A549 (cell line): ENCODE measurements at regions not wholly inside any gene's neighbourhood (a gene's known extent, or its start where the extent isn't known, plus 50 kb on each side); places are given as distances from the start of the nearest gene placed in this dataset.

Source experiments
- ATAC-seq, 2 experiments: fragments of 200-7000 bp in 1 of 2; fragments of >200 bp in 1 of 2; cut with Nextera tagmentation in 1 of 2; cut with Tn5 transposase in 1 of 2; 3 replicates each; pipeline versions ENCODE4 v1.8.0 to v1.9.1; 2018 to 2020; ENCODE audit warnings: mild to moderate bottlenecking in 1 of 2, moderate library complexity in 1 of 2
- CTCF ChIA-PET: fragments of 300-600 bp; sonication (Branson Sonifier 250); formaldehyde crosslinking; extraction: SDS; loops from one replicate; lab custom pipeline; 2021; ENCODE audit warnings: antibody characterized with exemption, inconsistent platforms; lab: Yijun Ruan, JAX
- POLR2A ChIA-PET: fragments of 350-600 bp; formaldehyde crosslinking; extraction: SDS; loops from one replicate; lab custom pipeline; 2021; ENCODE audit warnings: antibody characterized with exemption, inconsistent platforms; lab: Yijun Ruan, JAX
- DNase-seq, 2 experiments: peaks; one replicate each; pipeline versions ENCODE4 v3.0.0 to v3.0.0-alpha.2; 2011 to 2016; ENCODE audit warnings: low read depth in 1 of 2, low spot score in 1 of 2
- FAIRE-seq: peaks from 2 replicates; lab custom pipeline; 2011; peaks lifted over from hg19 to GRCh38; lab: Jason Lieb, UNC
- H3K27ac ChIP-seq, 2 experiments: fragments of >200 bp; sonication (Bioruptor Twin); formaldehyde crosslinking; 3 replicates each; pipeline ENCODE4 v1.5.1; 2016 to 2017
- H3K4me1 ChIP-seq: fragments of >200 bp; sonication (Bioruptor Twin); formaldehyde crosslinking; 3 replicates; pipeline ENCODE4 v1.6.1; 2016
- H3K4me2 ChIP-seq: fragments of >200 bp; sonication (Bioruptor Twin); formaldehyde crosslinking; 3 replicates; pipeline ENCODE4 v1.6.1; 2016
- H3K4me3 ChIP-seq: fragments of >200 bp; sonication (Bioruptor Twin); formaldehyde crosslinking; 3 replicates; pipeline ENCODE4 v1.5.1; 2016
- H3K9me3 ChIP-seq: fragments of >200 bp; sonication (Bioruptor Twin); formaldehyde crosslinking; 3 replicates; pipeline ENCODE4 v1.6.1; 2016
- CBX2 ChIP-seq: fragments of 200-600 bp; sonication (generic); IDR thresholded peaks from 2 replicates; pipeline ENCODE4 v1.6.1; 2016; ENCODE audit warnings: low read depth, mild to moderate bottlenecking, borderline replicate concordance
- CBX8 ChIP-seq: fragments of 200-600 bp; sonication (generic); IDR thresholded peaks from 2 replicates; pipeline ENCODE4 v1.6.1; 2016
- CEBPB ChIP-seq, 2 experiments: fragments of >200 bp in 1 of 2; sonication (Bioruptor Twin) in 1 of 2; formaldehyde crosslinking in 1 of 2; IDR thresholded peaks; 2 replicates each; pipeline ENCODE4 v1.6.1; 2012 to 2016
- EHF ChIP-seq: fragments of 250-450 bp; sonication (Bioruptor Pico); IDR thresholded peaks from 2 replicates; pipeline ENCODE4 v1.5.0; 2020; ENCODE audit warnings: mild to moderate bottlenecking
- EHMT2 ChIP-seq: fragments of 200-600 bp; sonication (generic); IDR thresholded peaks from 2 replicates; pipeline ENCODE4 v1.6.1; 2016; ENCODE audit warnings: antibody characterized with exemption, low read depth, mild to moderate bottlenecking, moderate library complexity
- ESRRA ChIP-seq: fragments of 150-350 bp; IDR thresholded peaks from 2 replicates; pipeline ENCODE4 v1.6.1; 2014; ENCODE audit warnings: mild to moderate bottlenecking, low read length, borderline replicate concordance
- GATA3 ChIP-seq: IDR thresholded peaks from 2 replicates; pipeline ENCODE4 v1.6.1; 2012; ENCODE audit warnings: borderline replicate concordance
- HDAC2 ChIP-seq: fragments of 200-600 bp; sonication (generic); IDR thresholded peaks from 2 replicates; pipeline ENCODE4 v1.6.1; 2016
- HEYL ChIP-seq: fragments of 250-450 bp; sonication (Bioruptor Pico); IDR thresholded peaks from 2 replicates; pipeline ENCODE4 v1.8.0; 2021; ENCODE audit warnings: mild to moderate bottlenecking, moderate library complexity
- HMGXB4 ChIP-seq: fragments of 250-450 bp; sonication (Bioruptor Pico); IDR thresholded peaks from 2 replicates; pipeline ENCODE4 v1.5.0; 2021; ENCODE audit warnings: mild to moderate bottlenecking, moderate library complexity, borderline replicate concordance
- HOXA7 ChIP-seq: fragments of 250-450 bp; sonication (Bioruptor Pico); IDR thresholded peaks from 2 replicates; pipeline ENCODE4 v1.5.0; 2020; ENCODE audit warnings: mild to moderate bottlenecking, moderate library complexity
- HOXB13 ChIP-seq: fragments of 250-450 bp; sonication (Bioruptor Pico); IDR thresholded peaks from 2 replicates; pipeline ENCODE4 v1.5.0; 2020; ENCODE audit warnings: low read depth, mild to moderate bottlenecking, moderate library complexity
- NPAS2 ChIP-seq: fragments of 250-450 bp; sonication (Bioruptor Pico); IDR thresholded peaks from 2 replicates; pipeline ENCODE4 v1.8.0; 2022; ENCODE audit warnings: mild to moderate bottlenecking, moderate library complexity, borderline replicate concordance
- NR3C1 ChIP-seq: fragments of >200 bp; sonication (Bioruptor Twin); formaldehyde crosslinking; IDR thresholded peaks from 3 replicates; pipeline ENCODE4 v1.6.1; 2017
- POLR2A ChIP-seq: IDR thresholded peaks from 2 replicates; pipeline ENCODE4 v1.6.1; 2012; ENCODE audit warnings: mild to moderate bottlenecking, low read length
- POLR2AphosphoS2 ChIP-seq: conservative IDR thresholded peaks from 2 replicates; pipeline ENCODE4 v1.6.1; 2012; ENCODE audit warnings: low read length, improper control_type of control experiment, inconsistent platforms
- RAD21 ChIP-seq, 2 experiments: fragments of >200 bp in 1 of 2; sonication (Bioruptor Twin) in 1 of 2; formaldehyde crosslinking in 1 of 2; IDR thresholded peaks in 1 of 2; conservative IDR thresholded peaks in 1 of 2; 2 replicates in 1 of 2; 3 replicates in 1 of 2; pipeline ENCODE4 v1.6.1; 2012 to 2018; ENCODE audit warnings: inconsistent platforms in 1 of 2
- RCOR1 ChIP-seq: fragments of 150-350 bp; IDR thresholded peaks from 2 replicates; pipeline ENCODE4 v1.6.1; 2014; ENCODE audit warnings: antibody characterized with exemption, low read length, low read depth
- REST ChIP-seq: fragments of 200-600 bp; sonication (generic); IDR thresholded peaks from 2 replicates; pipeline ENCODE4 v1.6.1; 2016; ENCODE audit warnings: antibody characterized with exemption, mild to moderate bottlenecking, moderate library complexity
- RFX5 ChIP-seq: fragments of 450-650 bp; IDR thresholded peaks from 2 replicates; pipeline ENCODE4 v1.7.1; 2014; ENCODE audit warnings: antibody characterized with exemption, mild to moderate bottlenecking, moderate library complexity
- SREBF2 ChIP-seq: fragments of 450-650 bp; IDR thresholded peaks from 2 replicates; pipeline ENCODE4 v1.6.1; 2014; ENCODE audit warnings: mild to moderate bottlenecking, moderate library complexity
- USF2 ChIP-seq: fragments of 450-650 bp; IDR thresholded peaks from 2 replicates; pipeline ENCODE4 v1.6.1; 2014; ENCODE audit warnings: antibody characterized with exemption
- ZC3H11A ChIP-seq: fragments of 450-650 bp; IDR thresholded peaks from 2 replicates; pipeline ENCODE4 v1.6.1; 2014; ENCODE audit warnings: antibody characterized with exemption, mild to moderate bottlenecking
- ZSCAN20 ChIP-seq: fragments of 250-450 bp; sonication (Bioruptor Pico); IDR thresholded peaks from 2 replicates; pipeline ENCODE4 v1.8.0; 2022; ENCODE audit warnings: mild to moderate bottlenecking, moderate library complexity
- WGBS: methylation state at CpG from one replicate; pipeline ENCODE4 v1.1.6; 2017; ENCODE audit errors: missing lambda C conversion rate; 5-methylcytosine and 5-hydroxymethylcytosine counted together
- TF ChIP-seq, protein P1 (sequence below): fragments of >200 bp; sonication (Bioruptor Twin); formaldehyde crosslinking; IDR thresholded peaks from 3 replicates; pipeline ENCODE4 v1.5.1; 2016

DNA sequence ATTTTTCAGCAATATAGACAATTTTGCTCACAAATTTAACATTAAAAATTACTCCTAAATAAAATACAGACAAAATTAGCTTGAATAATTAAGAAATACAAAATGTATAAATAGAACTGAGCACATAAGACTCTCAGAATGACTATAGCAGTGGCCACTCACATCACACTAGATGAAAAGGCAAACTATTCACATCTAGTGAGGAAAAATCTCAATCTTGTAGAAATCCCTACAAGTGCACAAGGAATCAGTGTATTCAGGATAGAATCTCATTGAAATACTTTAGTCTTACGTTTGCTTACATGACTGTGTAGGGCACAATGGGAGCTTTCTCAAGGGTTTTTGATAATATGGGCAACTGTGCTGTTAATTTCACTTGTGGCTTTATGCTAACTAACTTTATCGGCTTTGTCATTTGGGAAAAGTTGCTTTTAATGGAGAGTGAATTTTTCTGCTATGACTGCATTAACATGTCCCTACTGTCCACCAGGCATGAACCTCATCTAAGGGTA, 678.9 kb upstream of the LRRTM4 start:
- no peak for FAIRE-seq
- ChIA-PET POLR2A (no interaction called here), CTCF (no interaction called here)
- H3K9me3 ChIP-seq, result peaks cover 12% of the 10 kb centered on the region; the same call in 1 of the 3 replicates
- H3K4me1 ChIP-seq, result no peaks in the 10 kb centered on the region
- H3K4me2 ChIP-seq, result no peak overlapping the region
- no peak for DNase-seq
- TF ChIP-seq RCOR1, result no peak
- TF ChIP-seq HOXA7 (CRISPR knock-in tag), result no peak
- TF ChIP-seq NR3C1, result no peak
- no peak for TF ChIP-seq HEYL (CRISPR knock-in tag)
- TF ChIP-seq, protein P1, sequence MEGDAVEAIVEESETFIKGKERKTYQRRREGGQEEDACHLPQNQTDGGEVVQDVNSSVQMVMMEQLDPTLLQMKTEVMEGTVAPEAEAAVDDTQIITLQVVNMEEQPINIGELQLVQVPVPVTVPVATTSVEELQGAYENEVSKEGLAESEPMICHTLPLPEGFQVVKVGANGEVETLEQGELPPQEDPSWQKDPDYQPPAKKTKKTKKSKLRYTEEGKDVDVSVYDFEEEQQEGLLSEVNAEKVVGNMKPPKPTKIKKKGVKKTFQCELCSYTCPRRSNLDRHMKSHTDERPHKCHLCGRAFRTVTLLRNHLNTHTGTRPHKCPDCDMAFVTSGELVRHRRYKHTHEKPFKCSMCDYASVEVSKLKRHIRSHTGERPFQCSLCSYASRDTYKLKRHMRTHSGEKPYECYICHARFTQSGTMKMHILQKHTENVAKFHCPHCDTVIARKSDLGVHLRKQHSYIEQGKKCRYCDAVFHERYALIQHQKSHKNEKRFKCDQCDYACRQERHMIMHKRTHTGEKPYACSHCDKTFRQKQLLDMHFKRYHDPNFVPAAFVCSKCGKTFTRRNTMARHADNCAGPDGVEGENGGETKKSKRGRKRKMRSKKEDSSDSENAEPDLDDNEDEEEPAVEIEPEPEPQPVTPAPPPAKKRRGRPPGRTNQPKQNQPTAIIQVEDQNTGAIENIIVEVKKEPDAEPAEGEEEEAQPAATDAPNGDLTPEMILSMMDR, result no peak
- no peak for TF ChIP-seq ESRRA
- no peak for TF ChIP-seq HMGXB4
- no peak for TF ChIP-seq EHF (CRISPR knock-in tag)
- TF ChIP-seq CBX8, result no peak
- TF ChIP-seq GATA3, result no peak
- TF ChIP-seq POLR2A, result no peak
- no peak for TF ChIP-seq ZC3H11A
- no peak for TF ChIP-seq RFX5
- H3K4me3 ChIP-seq, result no peak overlapping the region
- H3K27ac ChIP-seq, result no peak overlapping the region
- no peak for ATAC-seq
- WGBS, result 7% methylated on average over 2 of the region's 2 CpGs

- no peak overlapping the region for H3K4me2 ChIP-seq
- under 1% methylated on average over 3 of the region's 3 CpGs for WGBS
- H3K9me3 ChIP-seq, result peaks cover 12% of the 10 kb centered on the region; the same call in 1 of the 3 replicates
- FAIRE-seq (no peak), ATAC-seq (no peak), DNase-seq (no peak)
- ChIA-PET CTCF (no interaction called here), POLR2A (no interaction called here)
- H3K4me3 ChIP-seq, result no peak overlapping the region
- H3K4me1 ChIP-seq, result no peaks in the 10 kb centered on the region
- TF ChIP-seq POLR2AphosphoS2 (no peak), RAD21 (conservative IDR thresholded peaks at IDR 0.05 in 1 of 2, IDR thresholded peaks at IDR 0.05 in 1 of 2) (no peak), GATA3 (no peak), ZC3H11A (no peak), HEYL (CRISPR knock-in tag) (no peak), ZSCAN20 (CRISPR knock-in tag) (no peak), CBX2 (no peak), CEBPB (IDR thresholded peaks at IDR 0.05) (no peak), HOXB13 (no peak), NPAS2 (CRISPR knock-in tag) (no peak), RCOR1 (no peak), SREBF2 (no peak), HMGXB4 (no peak), USF2 (no peak), EHMT2 (no peak), REST (no peak), HDAC2 (no peak)
- no peak overlapping the region for H3K27ac ChIP-seq
Measured at GRCh38 chr2:78202366-78202765, 680.2 kb upstream of the LRRTM4 start.
